Kidney (tissue), 13 donors: ENCODE measurements at regions not wholly inside any gene's neighbourhood (a gene's known extent, or its start where the extent isn't known, plus 50 kb on each side); places are given as distances from the start of the nearest gene placed in this dataset.

Experiments
- DNase-seq, 5 donors: peaks; one replicate each; pipeline ENCODE4 v3.0.0-alpha.2; 2013 to 2020
- FAIRE-seq: peaks from 2 replicates; lab custom pipeline; 2012; peaks lifted over from hg19 to GRCh38; lab: Jason Lieb, UNC
- H3K27ac ChIP-seq, 2 donors: one replicate each; pipeline ENCODE4 v1.7.0; 2013; ENCODE audit warnings: low read depth in 2 of 2, low read length in 2 of 2, inconsistent platforms in 1 of 2
- H3K27me3 ChIP-seq: one replicate; pipeline ENCODE4 v1.7.1; 2013; ENCODE audit warnings: low read length, inconsistent platforms; ENCODE audit not compliant: control insufficient read depth, insufficient read depth
- H3K36me3 ChIP-seq, 3 donors: one replicate each; pipeline versions ENCODE4 v1.7.0 to v1.7.1; 2013; ENCODE audit warnings: low read length in 3 of 3, control low read depth in 1 of 3, inconsistent platforms in 1 of 3; ENCODE audit not compliant: insufficient read depth in 3 of 3, control insufficient read depth in 2 of 3
- H3K4me1 ChIP-seq, 3 donors: one replicate each; pipeline versions ENCODE4 v1.7.0 to v1.7.1; 2013; ENCODE audit warnings: low read length in 3 of 3, inconsistent platforms in 1 of 3, low read depth in 1 of 3; ENCODE audit not compliant: control insufficient read depth in 2 of 3, insufficient read depth in 2 of 3
- H3K4me3 ChIP-seq, 3 donors: one replicate each; pipeline versions ENCODE4 v1.7.0 to v1.8.1; 2013; ENCODE audit warnings: low read length in 3 of 3, control low read depth in 1 of 3, inconsistent platforms in 1 of 3
- H3K9ac ChIP-seq, 3 donors: one replicate each; pipeline versions ENCODE4 v1.7.0 to v1.7.1; 2013; ENCODE audit warnings: low read length in 3 of 3, control low read depth in 1 of 3, inconsistent platforms in 1 of 3
- H3K9me3 ChIP-seq, 3 donors: one replicate each; pipeline versions ENCODE4 v1.7.0 to v1.7.1; 2013; ENCODE audit warnings: low read length in 3 of 3, control low read depth in 1 of 3, inconsistent platforms in 1 of 3; ENCODE audit not compliant: control insufficient read depth in 2 of 3, insufficient read depth in 1 of 3
- intact Hi-C: fragments of 100-400 bp; cut with DNase I; formaldehyde crosslinking; loops from one replicate; pipeline ENCODE4 v1.11.1; 2022
- TF ChIP-seq, protein P1 (sequence below): IDR thresholded peaks from 3 replicates; pipeline ENCODE4 v1.5.1; 2012; ENCODE audit warnings: mild to moderate bottlenecking, moderate library complexity, borderline replicate concordance; ENCODE audit not compliant: insufficient read depth; ENCODE audit errors: extremely low read depth
- donor health status: control.
- donor health status: control.
- donor health status: control.
- donor health status: control.
- donor health status: control.
- donor health status: DM: yes; HTN: yes; CAD: no.
- donor health status: Normal renal cell carcinoma (clear cell type).

DNA sequence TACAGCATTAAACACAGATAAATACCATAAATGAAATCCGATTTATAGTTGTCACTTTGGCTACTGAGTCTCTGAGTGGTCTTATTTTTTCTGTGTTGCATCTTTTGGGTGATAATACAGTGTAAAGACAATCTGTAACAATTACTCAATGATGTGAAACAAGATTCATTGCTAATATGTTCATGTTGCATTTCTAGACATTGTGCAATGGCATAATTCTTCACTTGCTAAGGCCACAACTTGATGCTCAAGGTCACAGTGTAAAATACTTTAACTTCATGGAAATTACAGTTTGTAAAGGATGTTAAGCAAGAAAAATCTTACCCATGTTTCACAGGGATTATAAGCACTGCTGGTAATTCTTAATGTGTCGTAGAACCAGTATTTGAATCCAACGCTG, 74.9 kb upstream of the SMLR1 start:
- Histone ChIP-seq H3K36me3 (no peaks in the 10 kb centered on the region), H3K4me1 (no peaks in the 10 kb centered on the region), H3K4me3 (no peak overlapping the region), H3K27me3 (no peaks in the 10 kb centered on the region), H3K9me3 (peaks cover 0 to 6% (median 0%) of the 10 kb centered on the region in 3 donors), H3K9ac (no peak overlapping the region), H3K27ac (no peak overlapping the region)
- TF ChIP-seq, protein P1, sequence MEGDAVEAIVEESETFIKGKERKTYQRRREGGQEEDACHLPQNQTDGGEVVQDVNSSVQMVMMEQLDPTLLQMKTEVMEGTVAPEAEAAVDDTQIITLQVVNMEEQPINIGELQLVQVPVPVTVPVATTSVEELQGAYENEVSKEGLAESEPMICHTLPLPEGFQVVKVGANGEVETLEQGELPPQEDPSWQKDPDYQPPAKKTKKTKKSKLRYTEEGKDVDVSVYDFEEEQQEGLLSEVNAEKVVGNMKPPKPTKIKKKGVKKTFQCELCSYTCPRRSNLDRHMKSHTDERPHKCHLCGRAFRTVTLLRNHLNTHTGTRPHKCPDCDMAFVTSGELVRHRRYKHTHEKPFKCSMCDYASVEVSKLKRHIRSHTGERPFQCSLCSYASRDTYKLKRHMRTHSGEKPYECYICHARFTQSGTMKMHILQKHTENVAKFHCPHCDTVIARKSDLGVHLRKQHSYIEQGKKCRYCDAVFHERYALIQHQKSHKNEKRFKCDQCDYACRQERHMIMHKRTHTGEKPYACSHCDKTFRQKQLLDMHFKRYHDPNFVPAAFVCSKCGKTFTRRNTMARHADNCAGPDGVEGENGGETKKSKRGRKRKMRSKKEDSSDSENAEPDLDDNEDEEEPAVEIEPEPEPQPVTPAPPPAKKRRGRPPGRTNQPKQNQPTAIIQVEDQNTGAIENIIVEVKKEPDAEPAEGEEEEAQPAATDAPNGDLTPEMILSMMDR = no peak
- no peak for DNase-seq
- no peak for FAIRE-seq
- intact Hi-C loops = no loop called here

GRCh38 chr6:130754786-130755367, 72.3 kb upstream of the SMLR1 start:
- Histone ChIP-seq H3K9me3 (peaks cover 0 to 2% (median 0%) of the 10 kb centered on the region in 3 donors), H3K36me3 (no peaks in the 10 kb centered on the region), H3K4me3 (no peak overlapping the region), H3K27ac (no peak overlapping the region), H3K27me3 (no peaks in the 10 kb centered on the region), H3K9ac (no peak overlapping the region), H3K4me1 (no peaks in the 10 kb centered on the region)
- intact Hi-C loops = no loop called here
- FAIRE-seq (no peak), DNase-seq (no peak)
- TF ChIP-seq, protein P1 = no peak

- H3K27ac ChIP-seq = no peak overlapping the region
- TF ChIP-seq, protein P1 = no peak
- no peaks in the 10 kb centered on the region for H3K27me3 ChIP-seq
- H3K4me1 ChIP-seq = no peaks in the 10 kb centered on the region
- intact Hi-C loops = no loop called here
- no peaks in the 10 kb centered on the region for H3K36me3 ChIP-seq
- H3K9ac ChIP-seq = no peak overlapping the region
- DNase-seq (no peak), FAIRE-seq (no peak)
- no peak overlapping the region for H3K4me3 ChIP-seq
- no peaks in the 10 kb centered on the region for H3K9me3 ChIP-seq
These were observed 71.7 kb upstream of the SMLR1 start for GRCh38 chr6:130755368-130756034.
